SU-DHL-6 (cell line): ENCODE measurements at regions not wholly inside any gene's neighbourhood (a gene's known extent, or its start where the extent isn't known, plus 50 kb on each side); places are given as distances from the start of the nearest gene placed in this dataset.

Source experiments
- CTCF ChIP-seq: fragments of 200-600 bp; sonication (generic); IDR thresholded peaks from one replicate; pipeline ENCODE4 v1.5.1; 2017; ENCODE audit warnings: antibody characterized with exemption, mild to moderate bottlenecking, low read length, moderate library complexity; ENCODE audit not compliant: insufficient read depth, poor library complexity, severe bottlenecking
- EZH2phosphoT487 ChIP-seq: fragments of 200-600 bp; sonication (generic), shearing (Covaris generic); conservative IDR thresholded peaks from 2 replicates; pipeline ENCODE4 v1.6.1; 2018; ENCODE audit warnings: mild to moderate bottlenecking, antibody characterized with exemption, low read length, moderate library complexity, mixed read lengths

GRCh38 chr1:87230501-87230900 lies 98.2 kb upstream of the LMO4 start:
- TF ChIP-seq CTCF: no peak
- no peak for TF ChIP-seq EZH2phosphoT487
